Left lung (tissue), 4 donors: ENCODE measurements at regions not wholly inside any gene's neighbourhood (a gene's known extent, or its start where the extent isn't known, plus 50 kb on each side); places are given as distances from the start of the nearest gene placed in this dataset.
A peak's percentile ranks its signal among the peaks of the same experiment; 100 is the strongest.
"Not testable (repeated sequence)": the region's sequence is repeated elsewhere in the genome, so short reads cannot be mapped to it uniquely, and the experiment has no call there.

ENCODE experiments used
- ATAC-seq: fragments of 200-7000 bp; cut with Tn5 transposase; one replicate; pipeline ENCODE4 v1.9.1; 2020; ENCODE audit warnings: moderate library complexity
- DNase-seq, 4 donors: peaks; one replicate each; pipeline ENCODE4 v3.0.0-alpha.2; 2013 to 2020
- H3K27ac ChIP-seq, 2 donors: fragments of 200-600 bp; sonication (generic) in 1 of 2; one replicate each; pipeline versions ENCODE4 v1.5.0 to v1.8.0; 2020 to 2021
- H3K27me3 ChIP-seq, 2 donors: fragments of 200-600 bp; sonication (generic) in 1 of 2; one replicate each; pipeline versions ENCODE4 v1.5.0 to v1.8.0; 2020 to 2021
- H3K36me3 ChIP-seq, 2 donors: fragments of 200-600 bp; sonication (generic) in 1 of 2; one replicate each; pipeline versions ENCODE4 v1.5.0 to v1.8.0; 2020 to 2021
- H3K4me1 ChIP-seq, 2 donors: fragments of 200-600 bp; one replicate each; pipeline ENCODE4 v1.8.0; 2021
- H3K4me3 ChIP-seq, 2 donors: fragments of 200-600 bp; sonication (generic) in 1 of 2; one replicate each; pipeline versions ENCODE4 v1.5.0 to v1.8.0; 2020 to 2021; ENCODE audit warnings: mild to moderate bottlenecking in 1 of 2
- H3K9me3 ChIP-seq, 2 donors: fragments of 200-600 bp; sonication (generic) in 1 of 2; one replicate each; pipeline versions ENCODE4 v1.5.0 to v1.8.0; 2020 to 2021
- CTCF ChIP-seq, 2 donors: fragments of 200-600 bp; sonication (generic) in 1 of 2; IDR thresholded peaks; one replicate each; pipeline versions ENCODE4 v1.5.0 to v1.8.0; 2021; ENCODE audit warnings: antibody characterized with exemption in 2 of 2
- intact Hi-C, 2 donors: fragments of 100-400 bp; cut with DNase I; formaldehyde crosslinking; loops; one replicate each; pipeline versions ENCODE4 v1.11.2 to v1.14.2; 2022
- donor health status: DM: no; HTN: yes; CAD: no.
- donor health status: DM: no; HTN: no; CAD: no.

GRCh38 chr2:122081751-122082150, 326.3 kb downstream of the TSN start:
- peak; percentile 97 for ATAC-seq
- intact Hi-C loops: no loop called here

GRCh38 chr2:122083256-122084048, 328.0 kb downstream of the TSN start:
- Histone ChIP-seq H3K27me3 (no peaks in the 10 kb centered on the region), H3K4me3 (no peak overlapping the region), H3K27ac (no peak overlapping the region), H3K4me1 (no peaks in the 10 kb centered on the region), H3K9me3 (no peaks in the 10 kb centered on the region), H3K36me3 (no peaks in the 10 kb centered on the region)
- intact Hi-C loops: no loop called here
- ATAC-seq (no peak), DNase-seq (no peak)
- TF ChIP-seq CTCF (IDR thresholded peaks at IDR 0.05): no peak

More at GRCh38 chr2:122081751-122082150, 326.3 kb downstream of the TSN start:
- no peaks in the 10 kb centered on the region for H3K4me1 ChIP-seq
- no peak overlapping the region for H3K4me3 ChIP-seq
- no peaks in the 10 kb centered on the region for H3K36me3 ChIP-seq
- H3K27ac ChIP-seq: no peak overlapping the region
- no peak for DNase-seq
- no peaks in the 10 kb centered on the region for H3K27me3 ChIP-seq
- no peaks in the 10 kb centered on the region for H3K9me3 ChIP-seq
- no peak for TF ChIP-seq CTCF (IDR thresholded peaks at IDR 0.05)

GRCh38 chr2:122085672-122086071, 330.2 kb downstream of the TSN start:
- H3K27me3 ChIP-seq, H3K9me3 ChIP-seq, H3K36me3 ChIP-seq, intact Hi-C loops, H3K27ac ChIP-seq, ATAC-seq, H3K4me3 ChIP-seq, DNase-seq, H3K4me1 ChIP-seq: not testable (repeated sequence)

- H3K9me3 ChIP-seq: no peaks in the 10 kb centered on the region
- H3K4me1 ChIP-seq: no peaks in the 10 kb centered on the region
- no peak for DNase-seq
- TF ChIP-seq CTCF (IDR thresholded peaks at IDR 0.05): no peak
- intact Hi-C loops: no loop called here
- H3K4me3 ChIP-seq: no peak overlapping the region
- H3K36me3 ChIP-seq: no peaks in the 10 kb centered on the region
- H3K27ac ChIP-seq: no peak overlapping the region
- ATAC-seq: no peak
- H3K27me3 ChIP-seq: no peaks in the 10 kb centered on the region
Observed at GRCh38 chr2:122094557-122094956, 339.1 kb downstream of the TSN start.

GRCh38 chr2:122096761-122097160, 341.3 kb downstream of the TSN start:
- intact Hi-C loops: no loop called here
- Histone ChIP-seq H3K27ac (no peak overlapping the region), H3K4me3 (no peak overlapping the region), H3K36me3 (no peaks in the 10 kb centered on the region), H3K27me3 (no peaks in the 10 kb centered on the region), H3K4me1 (no peaks in the 10 kb centered on the region), H3K9me3 (no peaks in the 10 kb centered on the region)
- no peak for TF ChIP-seq CTCF (IDR thresholded peaks at IDR 0.05)
- no peak for ATAC-seq
- no peak for DNase-seq

GRCh38 chr2:122098306-122098705, 342.9 kb downstream of the TSN start:
- H3K36me3 ChIP-seq: no peaks in the 10 kb centered on the region
- ATAC-seq (no peak), DNase-seq (no peak)
- TF ChIP-seq CTCF (IDR thresholded peaks at IDR 0.05): no peak
- no peaks in the 10 kb centered on the region for H3K27me3 ChIP-seq
- no peaks in the 10 kb centered on the region for H3K9me3 ChIP-seq
- intact Hi-C loops: no loop called here
- H3K27ac ChIP-seq: no peak overlapping the region
- H3K4me3 ChIP-seq: no peak overlapping the region
- no peaks in the 10 kb centered on the region for H3K4me1 ChIP-seq
